NCI-H2171 treated with DMSO at 0.1 percent for 48 hours (cell line): ENCODE measurements at regions not wholly inside any gene's neighbourhood (a gene's known extent, or its start where the extent isn't known, plus 50 kb on each side); places are given as distances from the start of the nearest gene placed in this dataset.
"Not testable (repeated sequence)": the region's sequence is repeated elsewhere in the genome, so short reads cannot be mapped to it uniquely, and the experiment has no call there.

Experiments used
- DNase-seq: peaks from one replicate; lab custom pipeline; 2025; lab: John Stamatoyannopoulos, UW

- DNase-seq, result not testable (repeated sequence)
Measured at GRCh38 chr2:111474198-111474705, 353.5 kb downstream of the BCL2L11 start.

DNA sequence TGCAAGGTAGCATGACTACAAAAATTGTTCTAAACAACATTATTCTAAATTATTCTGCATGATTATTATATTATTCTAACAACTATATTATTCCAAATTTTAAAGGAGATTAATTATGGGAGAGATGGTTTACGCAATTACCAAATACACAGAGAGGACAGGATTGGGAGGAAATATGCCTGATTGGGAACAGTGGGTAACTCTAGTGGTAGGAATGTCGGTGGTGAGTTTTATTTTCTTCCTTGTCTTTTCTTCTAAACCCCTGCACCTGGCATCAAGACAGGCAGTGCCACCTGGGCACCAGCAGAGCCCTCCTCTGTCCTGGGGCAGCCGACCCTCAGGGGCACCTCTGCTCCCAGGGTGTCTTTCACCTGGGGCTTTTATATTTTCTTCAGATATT, 357.6 kb downstream of the BCL2L11 start:
- not testable (repeated sequence) for DNase-seq

DNA sequence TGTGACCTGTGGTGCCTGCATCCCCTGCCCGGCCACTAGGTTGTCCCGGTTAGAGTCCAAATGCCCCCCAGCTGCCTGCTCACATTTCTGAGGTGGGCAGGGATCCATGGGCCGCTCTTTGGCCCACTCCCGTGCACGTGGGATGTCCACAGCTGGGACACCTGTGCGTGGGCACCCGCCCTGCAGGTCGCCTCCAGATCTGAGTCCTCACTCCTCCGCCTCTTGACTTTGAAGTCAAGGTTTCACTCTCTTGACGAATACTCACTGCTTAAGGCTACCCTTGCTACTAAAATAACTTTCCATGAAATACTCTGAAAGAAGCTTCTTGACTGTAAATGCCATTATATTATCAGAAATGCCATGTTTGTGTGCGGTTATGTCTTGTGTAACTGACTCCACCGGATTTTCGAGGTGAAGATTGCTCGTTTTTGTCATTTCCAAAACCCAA, 358.2 kb downstream of the BCL2L11 start:
- DNase-seq, result not testable (repeated sequence)

DNA sequence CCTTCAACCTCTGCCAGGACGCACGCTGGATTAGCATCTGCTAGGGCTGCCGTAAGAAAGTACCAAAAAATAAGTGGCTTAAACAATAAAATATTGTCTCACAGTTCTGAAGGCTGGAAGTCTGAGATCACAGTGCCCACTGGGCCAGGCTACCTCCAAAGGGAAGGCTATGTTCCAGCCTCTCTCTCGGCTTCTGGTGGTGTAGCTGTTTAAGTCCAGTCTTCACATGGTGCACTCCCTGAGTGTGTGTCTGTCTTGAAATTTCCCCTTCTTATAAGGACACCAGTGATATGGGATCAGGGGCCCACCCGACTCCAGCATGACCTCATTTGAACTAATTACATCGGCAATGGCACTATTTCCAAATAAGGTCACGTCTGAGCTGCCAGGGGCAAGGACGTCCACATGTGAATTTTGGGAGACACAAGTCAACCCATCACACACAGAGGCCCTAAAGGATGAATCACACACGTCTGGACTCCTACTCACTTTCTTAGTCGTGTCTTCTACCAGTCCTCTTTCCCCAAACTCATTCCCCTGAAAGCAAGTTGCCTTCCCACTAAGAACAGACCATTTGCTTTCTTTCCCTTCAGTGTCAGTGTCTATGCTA, 359.4 kb downstream of the BCL2L11 start:
- not testable (repeated sequence) for DNase-seq

DNA sequence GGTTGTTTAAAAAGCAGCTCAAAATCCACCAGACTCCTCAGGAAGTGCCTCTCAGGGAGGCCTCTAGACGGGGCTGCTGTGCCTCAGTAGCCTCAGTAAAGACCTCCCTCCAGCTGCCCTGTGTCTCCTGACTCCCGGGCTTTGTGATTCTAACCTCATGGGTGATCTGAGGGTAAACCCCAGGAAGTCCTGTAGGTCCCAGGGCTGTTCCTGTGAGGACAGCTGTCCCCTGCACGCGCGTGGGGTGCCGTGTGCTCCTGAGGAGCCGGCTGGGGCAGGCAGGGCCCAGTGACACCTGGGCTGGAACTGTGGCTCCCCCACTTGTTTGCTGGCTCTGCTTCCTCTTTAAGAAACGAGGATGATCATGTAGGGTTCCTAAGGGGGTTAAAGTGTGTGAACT, 359.9 kb downstream of the BCL2L11 start:
- not testable (repeated sequence) for DNase-seq

DNA sequence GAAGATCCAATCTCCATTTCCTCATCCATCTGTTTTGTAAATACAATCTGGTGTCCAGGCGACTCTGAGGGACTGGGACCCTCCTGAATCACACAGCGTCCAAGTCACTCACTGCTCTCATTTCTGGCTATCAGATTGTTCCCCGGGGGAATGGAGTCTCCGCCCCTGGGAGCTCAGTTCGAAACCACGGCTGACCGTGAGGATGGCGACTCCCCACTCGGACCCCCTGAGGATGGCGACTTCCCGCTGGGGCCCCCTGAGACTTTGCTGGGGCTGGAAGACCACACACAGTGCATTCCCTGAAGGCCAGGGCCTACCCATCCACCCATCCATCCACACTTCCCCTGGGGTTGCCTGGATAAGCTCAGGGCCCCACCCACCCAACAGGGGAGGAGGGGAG, 360.5 kb downstream of the BCL2L11 start:
- not testable (repeated sequence) for DNase-seq

- DNase-seq, result not testable (repeated sequence)
Measured at GRCh38 chr2:111482987-111483679, 362.4 kb downstream of the BCL2L11 start.

DNA sequence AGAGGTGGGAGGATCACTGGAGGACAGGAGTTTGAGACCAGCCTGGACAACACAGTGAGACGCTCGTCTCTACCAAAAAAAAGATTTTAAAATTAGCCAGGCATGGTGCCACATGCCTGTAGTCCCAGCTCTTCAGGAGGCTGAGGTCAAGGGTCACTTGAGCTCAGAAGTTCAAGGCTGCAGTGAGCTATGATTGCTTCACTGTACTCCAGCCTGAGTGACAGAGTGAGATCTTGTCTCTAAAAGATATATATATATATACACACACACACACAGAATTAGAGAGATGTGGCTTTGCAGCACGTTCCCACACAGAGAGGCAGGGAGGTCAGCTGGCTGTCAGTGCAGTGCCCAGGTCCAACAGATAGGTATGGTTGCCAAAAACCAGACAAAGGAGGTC, 363.4 kb downstream of the BCL2L11 start:
- not testable (repeated sequence) for DNase-seq

DNA sequence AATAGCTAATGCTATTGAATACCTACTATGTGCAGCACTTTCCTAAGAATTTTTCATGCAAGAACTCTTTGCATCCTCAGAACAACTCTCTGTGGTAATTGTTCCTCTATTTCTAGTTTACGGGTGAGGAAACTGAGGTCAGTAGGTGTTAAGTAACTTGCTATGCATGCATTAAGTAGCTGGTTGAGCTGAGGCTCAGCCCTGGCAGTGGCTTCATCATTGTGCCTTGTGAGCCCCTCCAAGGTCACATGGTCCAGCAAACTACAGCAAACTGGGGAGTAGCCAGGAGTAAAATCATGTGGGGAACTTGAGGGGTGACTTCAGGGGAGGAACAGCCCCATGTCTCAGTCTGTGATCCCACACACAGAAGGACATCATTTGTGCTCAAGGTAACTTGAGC, 365.2 kb downstream of the BCL2L11 start:
- not testable (repeated sequence) for DNase-seq

- DNase-seq, result not testable (repeated sequence)
Measured at GRCh38 chr2:111488451-111488850, 367.7 kb downstream of the BCL2L11 start.

- DNase-seq, result not testable (repeated sequence)
Measured at GRCh38 chr2:111489460-111489859, 368.7 kb downstream of the BCL2L11 start.

DNA sequence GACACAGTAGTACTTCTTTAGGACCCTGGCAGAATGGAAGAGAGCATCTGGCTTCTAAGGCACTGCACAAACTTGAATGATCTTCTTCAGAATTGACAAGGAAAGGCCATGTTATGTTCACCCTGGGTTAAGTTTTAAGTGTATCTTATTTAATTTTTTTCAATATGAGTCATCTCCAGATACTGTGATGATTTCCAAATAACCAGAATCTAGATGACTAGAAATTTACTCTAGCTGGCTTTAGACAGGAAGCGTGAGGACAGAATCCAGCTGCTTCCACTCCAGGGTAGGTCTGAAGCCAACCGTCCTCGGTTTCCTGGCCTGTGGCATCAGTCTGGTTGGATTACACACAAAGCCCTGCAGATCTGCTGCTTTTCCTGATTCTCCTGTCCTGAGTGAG, 370.5 kb downstream of the BCL2L11 start:
- not testable (repeated sequence) for DNase-seq

- not testable (repeated sequence) for DNase-seq
Measured at GRCh38 chr2:111491614-111492013, 370.9 kb downstream of the BCL2L11 start.

DNA sequence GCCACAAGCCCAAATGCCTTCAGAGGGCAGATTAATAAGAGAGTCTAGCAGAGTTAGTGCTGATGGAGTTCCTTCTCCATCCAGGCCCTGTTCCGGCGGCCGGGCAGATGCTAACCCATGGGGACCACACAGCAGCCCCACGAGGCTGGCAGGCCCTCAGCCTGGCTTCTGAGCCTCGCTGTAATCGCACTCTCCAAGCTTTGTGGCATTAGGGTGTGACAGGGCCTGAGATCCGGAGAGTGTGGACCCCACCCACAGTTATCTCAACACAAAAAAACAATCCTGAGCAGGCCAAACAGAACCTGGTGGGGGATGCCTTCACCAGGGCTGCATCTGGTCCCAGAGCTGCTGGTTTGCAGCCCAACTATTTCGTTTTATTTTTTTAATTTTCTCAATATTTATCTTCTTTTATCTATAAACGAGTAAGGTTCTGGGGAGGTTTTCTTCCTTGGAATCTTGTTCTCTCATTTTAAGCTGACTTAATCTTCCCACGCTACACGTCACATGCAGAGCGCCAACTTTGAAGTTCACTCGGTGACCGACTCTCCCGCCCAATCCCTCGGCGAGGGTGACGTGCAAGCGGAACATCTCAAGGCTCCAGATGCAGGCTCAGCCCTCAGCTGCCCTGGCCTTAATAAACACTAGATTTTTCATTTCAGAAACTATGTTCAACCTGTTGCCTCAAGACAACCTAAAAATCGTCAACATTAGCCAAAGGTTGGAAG, 372.4 kb downstream of the BCL2L11 start:
- DNase-seq, result not testable (repeated sequence)

DNA sequence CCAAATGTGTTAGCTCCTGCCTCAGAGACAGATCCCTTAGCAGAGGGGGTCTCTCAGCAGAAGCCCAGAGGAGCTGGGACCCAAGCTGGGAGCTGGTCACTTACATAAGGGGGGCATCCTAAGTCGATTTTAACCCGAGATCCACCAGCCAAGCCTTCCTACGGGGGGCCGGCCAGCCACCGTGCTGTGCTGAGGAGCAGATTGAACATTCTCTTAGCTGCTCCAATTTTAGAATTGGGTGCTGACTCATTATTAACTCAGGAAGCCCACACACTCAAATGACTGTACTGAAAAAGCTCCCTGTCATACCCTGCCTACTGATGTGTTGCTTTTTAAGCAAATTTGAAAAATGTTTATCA, 373.0 kb downstream of the BCL2L11 start:
- not testable (repeated sequence) for DNase-seq

DNA sequence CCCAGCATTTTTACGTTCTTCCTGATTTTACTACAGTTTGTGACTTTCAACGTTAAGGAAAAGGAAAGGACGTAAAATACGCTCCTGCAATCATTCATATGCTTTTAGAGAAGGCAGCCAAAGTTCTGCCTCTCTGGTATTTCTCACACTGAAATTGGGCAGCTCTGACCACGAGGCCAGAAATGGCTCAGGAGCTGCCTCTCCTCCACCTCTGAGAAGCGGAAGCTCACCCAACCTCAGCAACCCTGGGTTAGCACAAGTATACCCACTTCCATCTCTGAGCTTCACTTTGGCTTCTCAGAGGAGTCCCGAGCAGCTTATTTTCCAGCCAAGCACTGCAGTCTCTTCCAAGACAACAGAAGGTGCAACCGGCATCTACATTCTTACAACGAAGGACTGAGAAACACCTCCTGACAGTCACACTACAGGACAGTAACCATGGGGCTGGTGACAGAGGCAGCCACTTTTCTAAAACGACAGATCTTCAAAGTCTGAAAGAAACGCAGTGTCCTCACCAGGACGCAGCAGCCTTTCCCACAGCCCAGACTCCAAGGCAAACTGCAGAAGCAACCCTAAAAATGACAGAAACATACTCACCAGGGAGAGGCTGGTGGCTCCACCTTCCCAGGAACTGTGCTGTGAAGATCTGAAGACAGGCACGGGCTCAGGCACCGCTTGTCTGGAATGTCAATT, 373.7 kb downstream of the BCL2L11 start:
- DNase-seq, result not testable (repeated sequence)

DNA sequence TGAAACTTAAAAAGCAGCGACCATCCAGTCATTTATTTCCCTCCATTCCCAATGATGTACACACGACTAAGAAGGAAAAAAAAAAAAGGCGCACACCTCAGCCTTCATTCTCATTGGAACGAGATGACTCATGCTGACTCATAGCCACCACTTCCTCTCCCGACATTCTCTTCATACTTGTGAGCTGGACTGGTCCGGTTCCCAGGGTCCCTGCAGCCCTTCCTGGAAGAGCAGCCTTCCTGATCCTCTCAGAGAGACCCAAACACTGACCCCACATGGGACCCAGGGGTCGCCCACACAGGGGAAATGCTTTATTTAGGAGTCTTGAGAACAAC, 374.2 kb downstream of the BCL2L11 start:
- DNase-seq, result not testable (repeated sequence)

DNA sequence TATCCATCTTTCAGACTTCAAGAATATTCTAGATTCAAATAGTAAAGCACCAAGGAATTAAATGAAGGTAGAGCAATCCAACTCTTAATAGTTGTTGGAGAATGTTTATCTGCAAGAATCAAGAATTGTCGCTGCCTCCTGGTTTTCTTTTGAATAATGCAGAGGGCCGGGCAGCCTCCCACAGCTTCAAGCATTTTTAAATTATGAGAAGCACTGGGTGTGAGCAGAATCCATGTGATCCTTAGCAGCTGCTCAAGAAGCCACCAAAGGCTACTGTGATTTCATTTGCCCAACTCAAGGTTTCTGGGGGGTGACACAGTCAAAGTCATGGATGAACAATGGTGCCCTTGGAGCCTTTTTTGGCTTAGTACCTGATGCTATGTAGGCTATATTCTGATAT, 374.9 kb downstream of the BCL2L11 start:
- not testable (repeated sequence) for DNase-seq

- DNase-seq, result not testable (repeated sequence)
Measured at GRCh38 chr2:111496176-111496575, 375.5 kb downstream of the BCL2L11 start.

- not testable (repeated sequence) for DNase-seq
Measured at GRCh38 chr2:111496860-111497259, 376.1 kb downstream of the BCL2L11 start.

DNA sequence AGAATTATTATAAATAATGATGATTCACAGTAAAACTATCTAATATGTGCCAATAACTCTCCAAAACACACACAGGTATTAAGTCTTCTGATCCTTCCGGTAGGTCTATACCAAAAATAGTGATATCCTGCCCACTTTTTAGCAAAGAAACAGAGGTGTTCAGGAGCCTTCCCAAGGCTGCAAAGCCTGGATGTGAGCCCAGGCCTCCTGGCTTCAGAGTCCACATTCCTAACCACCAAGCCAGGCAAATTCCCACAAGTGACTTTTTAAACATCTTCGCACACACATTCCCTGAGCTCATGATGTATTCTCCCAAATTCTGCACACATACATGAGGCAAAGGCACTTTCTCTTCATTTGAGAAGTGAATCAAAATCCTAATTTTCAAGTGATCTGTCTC, 376.6 kb downstream of the BCL2L11 start:
- DNase-seq, result not testable (repeated sequence)

DNA sequence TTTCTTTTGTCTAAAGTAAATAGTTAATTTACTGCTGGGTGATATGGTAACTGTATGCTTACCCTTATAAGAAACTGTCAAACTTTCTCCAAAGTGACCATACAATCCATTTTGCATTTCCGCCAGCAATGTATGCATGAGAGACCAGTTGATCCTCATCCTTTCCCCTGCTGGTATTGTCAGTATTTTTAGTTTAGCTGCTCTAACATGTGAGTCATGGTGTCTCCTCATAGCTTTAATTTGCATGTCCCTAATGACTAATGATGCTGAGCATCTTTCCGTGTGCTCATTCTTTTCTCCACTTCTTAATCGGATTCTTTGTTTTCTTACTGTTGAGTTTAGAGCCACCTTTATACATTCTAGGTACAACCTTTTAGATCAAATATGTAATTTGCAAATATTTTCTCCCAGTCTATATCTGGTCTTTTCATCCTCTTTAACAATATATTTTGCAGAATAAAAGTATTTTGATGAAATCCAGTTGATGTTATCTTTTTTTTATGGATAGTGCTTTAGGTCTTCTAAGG, 379.9 kb downstream of the BCL2L11 start:
- DNase-seq, result not testable (repeated sequence)
